PC-9 (cell line): ENCODE measurements at regions not wholly inside any gene's neighbourhood (a gene's known extent, or its start where the extent isn't known, plus 50 kb on each side); places are given as distances from the start of the nearest gene placed in this dataset.

ENCODE experiments used
- EZH2 ChIP-seq: fragments of 200-600 bp; sonication (generic); IDR thresholded peaks from 2 replicates; pipeline ENCODE4 v1.8.0; 2017; ENCODE audit warnings: antibody characterized with exemption, low read depth
- TF ChIP-seq, protein P1 (sequence below): fragments of 200-600 bp; sonication (generic); conservative IDR thresholded peaks from 2 replicates; pipeline ENCODE4 v1.6.1; 2017; ENCODE audit warnings: mixed run types, antibody characterized with exemption, mild to moderate bottlenecking, moderate library complexity

DNA sequence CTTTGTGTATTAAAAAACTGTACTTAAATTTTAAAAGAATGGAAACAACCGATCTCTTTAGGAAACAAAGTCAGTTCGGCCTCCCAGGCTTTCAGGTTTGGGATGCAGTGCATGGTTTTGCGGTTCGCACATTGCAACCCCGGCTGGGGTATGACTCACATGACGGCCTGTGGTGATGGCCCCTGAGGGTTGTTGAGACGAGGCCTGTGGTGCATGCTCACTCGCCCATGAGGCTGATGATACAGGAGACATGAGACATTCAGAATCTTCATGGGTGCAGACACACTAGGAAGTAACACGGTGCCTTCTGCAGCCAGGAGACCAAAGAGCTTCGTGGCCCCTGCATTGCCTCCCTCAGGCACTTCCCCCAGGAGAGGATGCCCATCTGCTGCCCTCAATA is 724.6 kb upstream of the SALL3 start:
- TF ChIP-seq, protein P1, sequence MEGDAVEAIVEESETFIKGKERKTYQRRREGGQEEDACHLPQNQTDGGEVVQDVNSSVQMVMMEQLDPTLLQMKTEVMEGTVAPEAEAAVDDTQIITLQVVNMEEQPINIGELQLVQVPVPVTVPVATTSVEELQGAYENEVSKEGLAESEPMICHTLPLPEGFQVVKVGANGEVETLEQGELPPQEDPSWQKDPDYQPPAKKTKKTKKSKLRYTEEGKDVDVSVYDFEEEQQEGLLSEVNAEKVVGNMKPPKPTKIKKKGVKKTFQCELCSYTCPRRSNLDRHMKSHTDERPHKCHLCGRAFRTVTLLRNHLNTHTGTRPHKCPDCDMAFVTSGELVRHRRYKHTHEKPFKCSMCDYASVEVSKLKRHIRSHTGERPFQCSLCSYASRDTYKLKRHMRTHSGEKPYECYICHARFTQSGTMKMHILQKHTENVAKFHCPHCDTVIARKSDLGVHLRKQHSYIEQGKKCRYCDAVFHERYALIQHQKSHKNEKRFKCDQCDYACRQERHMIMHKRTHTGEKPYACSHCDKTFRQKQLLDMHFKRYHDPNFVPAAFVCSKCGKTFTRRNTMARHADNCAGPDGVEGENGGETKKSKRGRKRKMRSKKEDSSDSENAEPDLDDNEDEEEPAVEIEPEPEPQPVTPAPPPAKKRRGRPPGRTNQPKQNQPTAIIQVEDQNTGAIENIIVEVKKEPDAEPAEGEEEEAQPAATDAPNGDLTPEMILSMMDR, result no peak
- no peak for TF ChIP-seq EZH2
